Neural cell (in vitro differentiated cells): ENCODE measurements at regions not wholly inside any gene's neighbourhood (a gene's known extent, or its start where the extent isn't known, plus 50 kb on each side); places are given as distances from the start of the nearest gene placed in this dataset.

Experiments used
- H2AFZ ChIP-seq: fragments of 200-600, 300-800 bp; sonication (generic), shearing (Covaris generic); 2 replicates; pipeline ENCODE4 v1.6.0; 2014; ENCODE audit warnings: low read depth, mild to moderate bottlenecking, antibody characterized with exemption, low read length, moderate library complexity
- H3F3A ChIP-seq: fragments of 200-600 bp; shearing (Covaris generic); 2 replicates; pipeline ENCODE4 v1.6.1; 2016; ENCODE audit warnings: mild to moderate bottlenecking, moderate library complexity, mixed read lengths, antibody characterized with exemption, low read length; ENCODE audit not compliant: insufficient read depth, poor library complexity, severe bottlenecking
- H3K27ac ChIP-seq: fragments of 200-600, 300-800 bp; sonication (generic), shearing (Covaris generic); 2 replicates; pipeline ENCODE4 v1.5.1; 2014; ENCODE audit warnings: mild to moderate bottlenecking, low read length, moderate library complexity
- H3K27me3 ChIP-seq: fragments of 300-800, 200-600 bp; sonication (generic), shearing (Covaris generic); 2 replicates; pipeline ENCODE4 v1.6.0; 2014; ENCODE audit warnings: mild to moderate bottlenecking, low read depth, low read length, moderate library complexity; ENCODE audit not compliant: insufficient read depth
- H3K36me3 ChIP-seq: fragments of 300-800, 200-600 bp; sonication (generic), shearing (Covaris generic); 2 replicates; pipeline ENCODE4 v1.5.1; 2014; ENCODE audit warnings: mild to moderate bottlenecking, antibody characterized with exemption, low read length, moderate library complexity; ENCODE audit not compliant: insufficient read depth
- H3K4me2 ChIP-seq: fragments of 300-800, 200-600 bp; sonication (generic), shearing (Covaris generic); 2 replicates; pipeline ENCODE4 v1.6.0; 2014; ENCODE audit warnings: mild to moderate bottlenecking, low read length
- H3K4me3 ChIP-seq: fragments of 300-800, 200-600 bp; sonication (generic), shearing (Covaris generic); 2 replicates; pipeline ENCODE4 v1.5.1; 2014; ENCODE audit warnings: mild to moderate bottlenecking, low read length, moderate library complexity
- H3K79me2 ChIP-seq: fragments of 200-600 bp; shearing (Covaris generic); replicated peaks from 2 replicates; pipeline ENCODE4 v1.6.0; 2014; ENCODE audit warnings: mild to moderate bottlenecking, low read length, moderate library complexity; ENCODE audit not compliant: insufficient read depth
- H3K9ac ChIP-seq: fragments of 300-800, 200-600 bp; sonication (generic), shearing (Covaris generic); 2 replicates; pipeline ENCODE4 v1.6.1; 2016; ENCODE audit warnings: mild to moderate bottlenecking, low read length, mixed read lengths
- H3K9me2 ChIP-seq: fragments of 200-600 bp; shearing (Covaris generic); 2 replicates; pipeline ENCODE4 v1.6.1; 2016; ENCODE audit warnings: mild to moderate bottlenecking, low read length, mixed read lengths; ENCODE audit not compliant: insufficient read depth
- H3K9me3 ChIP-seq: fragments of 200-600, 300-800 bp; sonication (generic), shearing (Covaris generic); 2 replicates; pipeline ENCODE4 v1.6.1; 2016; ENCODE audit warnings: mild to moderate bottlenecking, mixed run types, low read length, moderate library complexity, mixed read lengths
- H4K20me1 ChIP-seq: fragments of 200-600 bp; shearing (Covaris generic); 2 replicates; pipeline ENCODE4 v1.6.1; 2016; ENCODE audit warnings: mild to moderate bottlenecking, mixed run types; ENCODE audit not compliant: insufficient read depth
- CTCF ChIP-seq: fragments of 450-650 bp; IDR thresholded peaks from 2 replicates; pipeline ENCODE4 v1.5.1; 2014; ENCODE audit warnings: antibody characterized with exemption, mild to moderate bottlenecking, moderate library complexity; ENCODE audit not compliant: poor library complexity, severe bottlenecking
- EP300 ChIP-seq: fragments of 450-650 bp; conservative IDR thresholded peaks from 2 replicates; pipeline ENCODE4 v1.6.1; 2014; ENCODE audit warnings: antibody characterized with exemption, mild to moderate bottlenecking, moderate library complexity; ENCODE audit not compliant: poor library complexity, severe bottlenecking
- EZH2 ChIP-seq: fragments of 200-600, 300-800 bp; shearing (Covaris generic), sonication (generic); IDR thresholded peaks from 2 replicates; pipeline ENCODE4 v1.6.1; 2014; ENCODE audit warnings: antibody characterized with exemption, low read length, borderline replicate concordance, mild to moderate bottlenecking; ENCODE audit not compliant: insufficient read depth, poor library complexity, severe bottlenecking
- MXI1 ChIP-seq: fragments of 450-650 bp; conservative IDR thresholded peaks from 2 replicates; pipeline ENCODE4 v1.6.1; 2014; ENCODE audit warnings: antibody characterized with exemption, mild to moderate bottlenecking; ENCODE audit not compliant: poor library complexity, severe bottlenecking
- POLR2AphosphoS5 ChIP-seq: IDR thresholded peaks from 2 replicates; pipeline ENCODE4 v1.6.1; 2012
- RAD21 ChIP-seq: fragments of 450-650 bp; conservative IDR thresholded peaks from 2 replicates; pipeline ENCODE4 v1.6.1; 2014; ENCODE audit warnings: antibody characterized with exemption, mild to moderate bottlenecking, moderate library complexity
- SMC3 ChIP-seq: fragments of 450-650 bp; conservative IDR thresholded peaks from 2 replicates; pipeline ENCODE4 v1.6.1; 2014; ENCODE audit warnings: antibody characterized with exemption, mild to moderate bottlenecking, moderate library complexity; ENCODE audit not compliant: poor library complexity
- TAF1 ChIP-seq: IDR thresholded peaks from 2 replicates; pipeline ENCODE4 v1.6.1; 2012; ENCODE audit warnings: low read depth
- TF ChIP-seq, protein P1 (sequence below): IDR thresholded peaks from 2 replicates; pipeline ENCODE4 v1.6.1; 2012; ENCODE audit warnings: borderline replicate concordance

- Histone ChIP-seq H2AFZ (no peak overlapping the region), H3K36me3 (no peaks in the 10 kb centered on the region), H3K9ac (no peak overlapping the region), H3K27ac (no peak overlapping the region), H3K4me2 (no peak overlapping the region), H3F3A (no peaks in the 10 kb centered on the region), H3K79me2 (no peaks in the 10 kb centered on the region), H3K9me3 (no peaks in the 10 kb centered on the region), H4K20me1 (no peaks in the 10 kb centered on the region), H3K4me3 (no peak overlapping the region), H3K27me3 (no peaks in the 10 kb centered on the region), H3K9me2 (no peaks in the 10 kb centered on the region)
- TF ChIP-seq, protein P1, sequence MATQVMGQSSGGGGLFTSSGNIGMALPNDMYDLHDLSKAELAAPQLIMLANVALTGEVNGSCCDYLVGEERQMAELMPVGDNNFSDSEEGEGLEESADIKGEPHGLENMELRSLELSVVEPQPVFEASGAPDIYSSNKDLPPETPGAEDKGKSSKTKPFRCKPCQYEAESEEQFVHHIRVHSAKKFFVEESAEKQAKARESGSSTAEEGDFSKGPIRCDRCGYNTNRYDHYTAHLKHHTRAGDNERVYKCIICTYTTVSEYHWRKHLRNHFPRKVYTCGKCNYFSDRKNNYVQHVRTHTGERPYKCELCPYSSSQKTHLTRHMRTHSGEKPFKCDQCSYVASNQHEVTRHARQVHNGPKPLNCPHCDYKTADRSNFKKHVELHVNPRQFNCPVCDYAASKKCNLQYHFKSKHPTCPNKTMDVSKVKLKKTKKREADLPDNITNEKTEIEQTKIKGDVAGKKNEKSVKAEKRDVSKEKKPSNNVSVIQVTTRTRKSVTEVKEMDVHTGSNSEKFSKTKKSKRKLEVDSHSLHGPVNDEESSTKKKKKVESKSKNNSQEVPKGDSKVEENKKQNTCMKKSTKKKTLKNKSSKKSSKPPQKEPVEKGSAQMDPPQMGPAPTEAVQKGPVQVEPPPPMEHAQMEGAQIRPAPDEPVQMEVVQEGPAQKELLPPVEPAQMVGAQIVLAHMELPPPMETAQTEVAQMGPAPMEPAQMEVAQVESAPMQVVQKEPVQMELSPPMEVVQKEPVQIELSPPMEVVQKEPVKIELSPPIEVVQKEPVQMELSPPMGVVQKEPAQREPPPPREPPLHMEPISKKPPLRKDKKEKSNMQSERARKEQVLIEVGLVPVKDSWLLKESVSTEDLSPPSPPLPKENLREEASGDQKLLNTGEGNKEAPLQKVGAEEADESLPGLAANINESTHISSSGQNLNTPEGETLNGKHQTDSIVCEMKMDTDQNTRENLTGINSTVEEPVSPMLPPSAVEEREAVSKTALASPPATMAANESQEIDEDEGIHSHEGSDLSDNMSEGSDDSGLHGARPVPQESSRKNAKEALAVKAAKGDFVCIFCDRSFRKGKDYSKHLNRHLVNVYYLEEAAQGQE = no peak
- TF ChIP-seq MXI1 (no peak), SMC3 (no peak), RAD21 (no peak), EP300 (no peak), POLR2AphosphoS5 (no peak), EZH2 (no peak), TAF1 (no peak), CTCF (no peak)
Observed at GRCh38 chr4:14877246-14878225, 124.7 kb upstream of the CPEB2 start.

- no peak overlapping the region for H3K4me3 ChIP-seq
- H3K4me2 ChIP-seq = no peak overlapping the region
- H3K27me3 ChIP-seq = no peaks in the 10 kb centered on the region
- H3F3A ChIP-seq = no peaks in the 10 kb centered on the region
- H3K79me2 ChIP-seq = no peaks in the 10 kb centered on the region
- TF ChIP-seq SMC3 (no peak), EZH2 (no peak), CTCF (no peak), POLR2AphosphoS5 (no peak), MXI1 (no peak), EP300 (no peak), RAD21 (no peak), TAF1 (no peak)
- TF ChIP-seq, protein P1 = no peak
- H3K9me3 ChIP-seq = no peaks in the 10 kb centered on the region
- no peak overlapping the region for H2AFZ ChIP-seq
- no peak overlapping the region for H3K27ac ChIP-seq
- H3K9me2 ChIP-seq = no peaks in the 10 kb centered on the region
- no peaks in the 10 kb centered on the region for H3K36me3 ChIP-seq
- H4K20me1 ChIP-seq = no peaks in the 10 kb centered on the region
- H3K9ac ChIP-seq = no peak overlapping the region
Observed at GRCh38 chr4:14878681-14879080, 123.6 kb upstream of the CPEB2 start.
